H1 (cell line): ENCODE measurements at regions not wholly inside any gene's neighbourhood (a gene's known extent, or its start where the extent isn't known, plus 50 kb on each side); places are given as distances from the start of the nearest gene placed in this dataset.

ENCODE experiments used
- CTCF ChIA-PET: fragments of 300-600 bp; sonication (Branson Sonifier 250); formaldehyde crosslinking; loops from one replicate; lab custom pipeline; 2021; ENCODE audit not compliant: partially characterized antibody; lab: Charles Lee
- POLR2A ChIA-PET: fragments of 300-600 bp; sonication (Branson Sonifier 250); formaldehyde crosslinking; loops from one replicate; lab custom pipeline; 2021; ENCODE audit warnings: inconsistent platforms; ENCODE audit not compliant: partially characterized antibody; lab: Charles Lee
- DNase-seq, 2 experiments: peaks; one replicate each; pipeline versions ENCODE4 v3.0.0 to v3.0.0-alpha.2; 2010 to 2022; ENCODE audit warnings: low spot score in 2 of 2, low read depth in 1 of 2, mixed read lengths in 1 of 2
- FAIRE-seq: peaks from 2 replicates; lab custom pipeline; 2011; peaks lifted over from hg19 to GRCh38; lab: Jason Lieb, UNC
- H2AFZ ChIP-seq: 2 replicates; pipeline ENCODE4 v1.8.1; 2012; ENCODE audit warnings: low read length, inconsistent platforms
- H2AK5ac ChIP-seq: 2 replicates; pipeline ENCODE4 v1.6.1; 2013; ENCODE audit warnings: low read depth, low read length
- H2BK120ac ChIP-seq: replicated peaks from 2 replicates; pipeline ENCODE3; 2013; ENCODE audit warnings: low read depth, low read length, inconsistent platforms
- H2BK12ac ChIP-seq: 2 replicates; pipeline ENCODE4 v1.6.1; 2013; ENCODE audit warnings: low read depth, low read length
- H2BK15ac ChIP-seq: 2 replicates; pipeline ENCODE4 v1.6.1; 2013; ENCODE audit warnings: low read length
- H2BK20ac ChIP-seq: 2 replicates; pipeline ENCODE4 v1.6.1; 2013; ENCODE audit warnings: low read length
- H2BK5ac ChIP-seq: 2 replicates; pipeline ENCODE4 v1.6.1; 2013; ENCODE audit warnings: low read depth, low read length
- H3K14ac ChIP-seq: 2 replicates; pipeline ENCODE4 v1.6.1; 2013; ENCODE audit warnings: inconsistent platforms; ENCODE audit not compliant: insufficient read length
- H3K18ac ChIP-seq: 2 replicates; pipeline ENCODE4 v1.6.1; 2013; ENCODE audit warnings: low read length; ENCODE audit errors: extremely low read depth
- H3K23ac ChIP-seq: 2 replicates; pipeline ENCODE4 v1.6.1; 2013; ENCODE audit warnings: inconsistent platforms; ENCODE audit not compliant: insufficient read length
- H3K23me2 ChIP-seq: 2 replicates; pipeline ENCODE4 v1.6.1; 2013; ENCODE audit warnings: low read depth, low read length
- H3K27ac ChIP-seq: 2 replicates; pipeline ENCODE4 v1.6.1; 2011; ENCODE audit warnings: low read depth, low read length, inconsistent platforms
- H3K27me3 ChIP-seq, 4 experiments: replicated peaks in 1 of 4; 1 replicate in 1 of 4; 2 replicates in 3 of 4; pipeline versions ENCODE4 v1.6.1 to v1.8.1; 2011 to 2013; ENCODE audit warnings: low read length in 3 of 4, mild to moderate bottlenecking in 3 of 4, inconsistent platforms in 2 of 4, mixed read lengths in 2 of 4, moderate library complexity in 1 of 4; ENCODE audit not compliant: control insufficient read depth in 3 of 4, insufficient read depth in 3 of 4; ENCODE audit errors: extremely low read depth in 1 of 4
- H3K36me3 ChIP-seq, 4 experiments: 2 replicates each; pipeline versions ENCODE4 v1.6.1 to v1.8.1; 2011 to 2013; ENCODE audit warnings: mild to moderate bottlenecking in 4 of 4, low read length in 3 of 4, moderate library complexity in 2 of 4, control low read depth in 1 of 4, inconsistent platforms in 1 of 4; ENCODE audit not compliant: insufficient read depth in 4 of 4, control insufficient read depth in 2 of 4
- H3K4ac ChIP-seq: replicated peaks from 2 replicates; pipeline ENCODE3; 2013; ENCODE audit warnings: low read length, low read depth, mixed read lengths, inconsistent platforms; ENCODE audit not compliant: insufficient read length
- H3K4me1 ChIP-seq, 4 experiments: replicated peaks in 1 of 4; 1 replicate in 1 of 4; 2 replicates in 3 of 4; pipeline versions ENCODE4 v1.6.1 to v1.8.1; 2011 to 2013; ENCODE audit warnings: low read length in 3 of 4, inconsistent platforms in 2 of 4, mixed read lengths in 1 of 4; ENCODE audit not compliant: insufficient read depth in 4 of 4, control insufficient read depth in 3 of 4
- H3K4me2 ChIP-seq, 2 experiments: 2 replicates each; pipeline versions ENCODE4 v1.6.1 to v1.8.1; 2011 to 2013; ENCODE audit warnings: low read depth in 2 of 2, low read length in 2 of 2, control low read depth in 1 of 2, inconsistent platforms in 1 of 2, mild to moderate bottlenecking in 1 of 2; ENCODE audit not compliant: insufficient read depth in 1 of 2
- H3K4me3 ChIP-seq, 4 experiments: fragments of 200-600, 300-600 bp in 1 of 4; sonication (generic), shearing (Covaris generic), sonication (Bioruptor Twin) in 1 of 4; 2 replicates each; pipeline versions ENCODE4 v1.5.1 to v1.8.1; 2011 to 2016; ENCODE audit warnings: low read length in 4 of 4, low read depth in 3 of 4, control low read depth in 2 of 4, inconsistent platforms in 2 of 4, mild to moderate bottlenecking in 2 of 4, mixed read lengths in 1 of 4, moderate library complexity in 1 of 4; ENCODE audit not compliant: insufficient read depth in 2 of 4; ENCODE audit errors: extremely low read depth in 1 of 4
- H3K56ac ChIP-seq: replicated peaks from 2 replicates; pipeline ENCODE3; 2013; ENCODE audit warnings: low read depth, mild to moderate bottlenecking, mixed read lengths, low read length, inconsistent platforms; ENCODE audit not compliant: insufficient read length
- H3K79me1 ChIP-seq: 2 replicates; pipeline ENCODE4 v1.6.1; 2013; ENCODE audit warnings: low read depth, low read length, control low read depth
- H3K79me2 ChIP-seq, 2 experiments: 2 replicates each; pipeline versions ENCODE4 v1.6.1 to v1.8.1; 2012 to 2013; ENCODE audit warnings: low read length in 2 of 2, mild to moderate bottlenecking in 2 of 2, inconsistent platforms in 1 of 2; ENCODE audit not compliant: insufficient read depth in 2 of 2, control insufficient read depth in 1 of 2
- H3K9ac ChIP-seq, 4 experiments: replicated peaks in 1 of 4; 1 replicate in 1 of 4; 2 replicates in 3 of 4; pipeline versions ENCODE4 v1.6.1 to v1.8.1; 2011 to 2013; ENCODE audit warnings: low read depth in 3 of 4, low read length in 3 of 4, control low read depth in 2 of 4, mild to moderate bottlenecking in 2 of 4, moderate library complexity in 2 of 4, inconsistent platforms in 1 of 4; ENCODE audit errors: extremely low read depth in 1 of 4
- H3K9me3 ChIP-seq, 2 experiments: 2 replicates each; pipeline versions ENCODE4 v1.6.1 to v1.8.1; 2012 to 2013; ENCODE audit warnings: mild to moderate bottlenecking in 2 of 2, moderate library complexity in 2 of 2, control low read depth in 1 of 2, inconsistent platforms in 1 of 2, low read depth in 1 of 2, low read length in 1 of 2, mixed read lengths in 1 of 2; ENCODE audit not compliant: insufficient read depth in 2 of 2
- H4K20me1 ChIP-seq, 2 experiments: replicated peaks in 1 of 2; 2 replicates each; pipeline versions ENCODE3 to v1.8.1; 2011 to 2013; ENCODE audit warnings: inconsistent platforms in 2 of 2, low read length in 2 of 2, mild to moderate bottlenecking in 1 of 2; ENCODE audit not compliant: insufficient read depth in 2 of 2, control insufficient read depth in 1 of 2
- H4K5ac ChIP-seq: 2 replicates; pipeline ENCODE4 v1.6.1; 2013; ENCODE audit warnings: low read length, low read depth, mixed read lengths, inconsistent platforms; ENCODE audit not compliant: insufficient read length
- H4K8ac ChIP-seq: 2 replicates; pipeline ENCODE4 v1.8.0; 2013; ENCODE audit warnings: mild to moderate bottlenecking, moderate library complexity, low read length, inconsistent platforms; ENCODE audit not compliant: insufficient read depth; ENCODE audit errors: extremely low read depth
- H4K91ac ChIP-seq: replicated peaks from 2 replicates; pipeline ENCODE3; 2013; ENCODE audit warnings: low read length, mixed read lengths, inconsistent platforms; ENCODE audit not compliant: insufficient read length
- SP1 ChIP-seq: IDR thresholded peaks from 2 replicates; pipeline ENCODE4 v1.6.1; 2011; ENCODE audit warnings: low read depth, low read length
- WGBS, 2 experiments: shearing (Covaris generic) in 1 of 2; methylation state at CpG; one replicate each; pipeline versions ENCODE4 v1.1.6 to v1.1.7; 2013 to 2015; ENCODE audit warnings: low lambda C conversion rate in 2 of 2, mixed read lengths in 2 of 2, inconsistent platforms in 1 of 2, low coverage in 1 of 2, missing lambda C conversion rate in 1 of 2; ENCODE audit not compliant: insufficient replicate concordance in 2 of 2, insufficient coverage in 1 of 2, insufficient read length in 1 of 2; ENCODE audit errors: extremely low coverage in 1 of 2, missing lambda C conversion rate in 1 of 2; 5-methylcytosine and 5-hydroxymethylcytosine counted together

GRCh38 chr13:78476910-78477309, 126.4 kb downstream of the POU4F1 start:
- Histone ChIP-seq H4K20me1 (no peaks in the 10 kb centered on the region), H3K4me1 (no peaks in the 10 kb centered on the region; a peak in 1 of 7 replicates), H3K4me2 (no peak overlapping the region), H3K56ac (no peak overlapping the region), H3K79me2 (no peaks in the 10 kb centered on the region), H2BK5ac (no peak overlapping the region), H4K8ac (no peak overlapping the region), H3K23ac (no peak overlapping the region), H3K9me3 (no peaks in the 10 kb centered on the region), H3K36me3 (no peaks in the 10 kb centered on the region), H2BK15ac (no peak overlapping the region), H4K5ac (no peak overlapping the region), H3K27me3 (no peaks in the 10 kb centered on the region), H2BK120ac (no peak overlapping the region), H3K9ac (no peak overlapping the region), H3K4ac (no peak overlapping the region), H4K91ac (no peak overlapping the region), H3K23me2 (no peaks in the 10 kb centered on the region), H2AK5ac (no peak overlapping the region), H3K27ac (no peak overlapping the region), H3K4me3 (no peak overlapping the region), H2AFZ (no peak overlapping the region), H2BK20ac (no peak overlapping the region), H2BK12ac (no peak overlapping the region), H3K18ac (no peak overlapping the region), H3K79me1 (no peaks in the 10 kb centered on the region), H3K14ac (no peak overlapping the region)
- ChIA-PET CTCF (interaction anchor here (0.8 to 1.3 kb wide), 2 partner anchors 20 to 104 kb away, joined by 3 to 4 read pairs; no protein-coding TSS in a partner anchor), POLR2A (no interaction called here)
- no peak for TF ChIP-seq SP1
- DNase-seq = no peak
- 88 to 100% methylated on average over 2 to 8 of the region's 8 CpGs for WGBS, 2 experiments
- no peak for FAIRE-seq
